HG03025 (cell line): ENCODE measurements at regions not wholly inside any gene's neighbourhood (a gene's known extent, or its start where the extent isn't known, plus 50 kb on each side); places are given as distances from the start of the nearest gene placed in this dataset.

ENCODE experiments used
- ATAC-seq: cut with Tn5 transposase; IDR thresholded peaks from one replicate; pipeline ENCODE4 v1.9.1; 2021; ENCODE audit warnings: mild to moderate bottlenecking, moderate library complexity; ENCODE audit not compliant: unreplicated experiment, low FRiP score

- ATAC-seq: no peak
These were observed 261.0 kb downstream of the STK31 start for GRCh38 chr7:23971031-23971430.

GRCh38 chr7:23972057-23972456, 262.0 kb downstream of the STK31 start:
- ATAC-seq: no peak

GRCh38 chr7:23973264-23973663, 263.2 kb downstream of the STK31 start:
- ATAC-seq: no peak

GRCh38 chr7:23980081-23980480, 270.1 kb downstream of the STK31 start:
- ATAC-seq: no peak

- ATAC-seq: no peak
These were observed 271.3 kb downstream of the STK31 start for GRCh38 chr7:23981314-23981713.

GRCh38 chr7:23981758-23982157, 271.7 kb downstream of the STK31 start:
- no peak for ATAC-seq

GRCh38 chr7:24005517-24005916, 278.5 kb upstream of the NPY start:
- ATAC-seq: no peak

- no peak for ATAC-seq
These were observed 273.5 kb upstream of the NPY start for GRCh38 chr7:24010495-24010894.

- no peak for ATAC-seq
These were observed 266.5 kb upstream of the NPY start for GRCh38 chr7:24017519-24017918.

GRCh38 chr7:24018331-24018730, 265.7 kb upstream of the NPY start:
- ATAC-seq: no peak

- no peak for ATAC-seq
These were observed 264.1 kb upstream of the NPY start for GRCh38 chr7:24019841-24020240.

- no peak for ATAC-seq
These were observed 259.5 kb upstream of the NPY start for GRCh38 chr7:24024276-24025068.

- no peak for ATAC-seq
These were observed 258.9 kb upstream of the NPY start for GRCh38 chr7:24025094-24025493.

GRCh38 chr7:24025765-24026164, 258.2 kb upstream of the NPY start:
- no peak for ATAC-seq

GRCh38 chr7:24026351-24026750, 257.6 kb upstream of the NPY start:
- ATAC-seq: no peak

GRCh38 chr7:24029068-24029467, 254.9 kb upstream of the NPY start:
- ATAC-seq: no peak

- no peak for ATAC-seq
These were observed 249.7 kb upstream of the NPY start for GRCh38 chr7:24034251-24034650.

- no peak for ATAC-seq
These were observed 248.5 kb upstream of the NPY start for GRCh38 chr7:24035366-24036032.

GRCh38 chr7:24036033-24036412, 248.0 kb upstream of the NPY start:
- no peak for ATAC-seq

GRCh38 chr7:24038993-24039392, 245.0 kb upstream of the NPY start:
- ATAC-seq: no peak

GRCh38 chr7:24039991-24040624, 243.9 kb upstream of the NPY start:
- ATAC-seq: no peak

- ATAC-seq: no peak
These were observed 242.0 kb upstream of the NPY start for GRCh38 chr7:24042028-24042427.
